ENCODE measurements at regions not wholly inside any gene's neighbourhood (a gene's known extent, or its start where the extent isn't known, plus 50 kb on each side); places are given as distances from the start of the nearest gene placed in this dataset.

DNA sequence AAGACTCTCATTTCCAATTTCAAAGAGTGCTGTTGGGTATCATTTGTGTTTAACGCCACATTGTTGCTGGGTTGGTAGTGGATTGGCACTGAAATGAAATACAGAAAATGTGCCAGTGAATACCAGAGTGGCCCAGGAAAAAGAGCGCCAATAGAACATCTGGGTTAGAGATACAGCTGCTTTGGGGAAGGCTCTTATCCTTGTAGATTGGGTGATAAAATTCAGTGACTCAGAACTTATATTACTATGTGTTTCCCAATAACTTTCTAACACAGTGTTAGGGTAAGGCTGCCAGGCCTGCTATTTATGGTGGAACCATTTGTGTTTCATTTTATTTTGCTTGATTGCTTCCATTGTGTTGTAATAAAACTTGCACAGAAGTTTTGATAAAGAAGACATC is 168.2 kb upstream of the SSTR1 start:
- Histone ChIP-seq H4K20me1 (ENCODE audit: low read depth, low read length) (no peaks in the 10 kb centered on the region), H3K9ac (ENCODE audit: low read length) (no peak overlapping the region), H3K4me3 (ENCODE audit: insufficient read depth, low read length, poor library complexity, severe bottlenecking) (no peak overlapping the region), H3K9me2 (replicated peaks; ENCODE audit: insufficient read depth, low read length) (no peaks in the 10 kb centered on the region), H3K27ac (ENCODE audit: low read depth, low read length) (no peak overlapping the region), H3K36me3 (ENCODE audit: low read length) (no peaks in the 10 kb centered on the region), H2AFZ (ENCODE audit: low read depth, low read length, severe bottlenecking) (no peak overlapping the region), H3K27me3 (ENCODE audit: low read length) (no peaks in the 10 kb centered on the region), H3K79me2 (ENCODE audit: insufficient read depth, low read length) (no peaks in the 10 kb centered on the region), H3F3A (ENCODE audit: insufficient read depth) (no peaks in the 10 kb centered on the region), H3K9me3 (ENCODE audit: insufficient read depth, low read length) (no peaks in the 10 kb centered on the region), H3K4me2 (ENCODE audit: low read depth, low read length, poor library complexity, severe bottlenecking) (no peak overlapping the region)
- no peak for TF ChIP-seq EZH2phosphoT487 (conservative IDR thresholded peaks at IDR 0.05; ENCODE audit: low read length)
- TF ChIP-seq, protein P1, sequence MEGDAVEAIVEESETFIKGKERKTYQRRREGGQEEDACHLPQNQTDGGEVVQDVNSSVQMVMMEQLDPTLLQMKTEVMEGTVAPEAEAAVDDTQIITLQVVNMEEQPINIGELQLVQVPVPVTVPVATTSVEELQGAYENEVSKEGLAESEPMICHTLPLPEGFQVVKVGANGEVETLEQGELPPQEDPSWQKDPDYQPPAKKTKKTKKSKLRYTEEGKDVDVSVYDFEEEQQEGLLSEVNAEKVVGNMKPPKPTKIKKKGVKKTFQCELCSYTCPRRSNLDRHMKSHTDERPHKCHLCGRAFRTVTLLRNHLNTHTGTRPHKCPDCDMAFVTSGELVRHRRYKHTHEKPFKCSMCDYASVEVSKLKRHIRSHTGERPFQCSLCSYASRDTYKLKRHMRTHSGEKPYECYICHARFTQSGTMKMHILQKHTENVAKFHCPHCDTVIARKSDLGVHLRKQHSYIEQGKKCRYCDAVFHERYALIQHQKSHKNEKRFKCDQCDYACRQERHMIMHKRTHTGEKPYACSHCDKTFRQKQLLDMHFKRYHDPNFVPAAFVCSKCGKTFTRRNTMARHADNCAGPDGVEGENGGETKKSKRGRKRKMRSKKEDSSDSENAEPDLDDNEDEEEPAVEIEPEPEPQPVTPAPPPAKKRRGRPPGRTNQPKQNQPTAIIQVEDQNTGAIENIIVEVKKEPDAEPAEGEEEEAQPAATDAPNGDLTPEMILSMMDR (IDR thresholded peaks at IDR 0.05; ENCODE audit: insufficient read depth, low read length, poor library complexity, severe bottlenecking): no peak

DNA sequence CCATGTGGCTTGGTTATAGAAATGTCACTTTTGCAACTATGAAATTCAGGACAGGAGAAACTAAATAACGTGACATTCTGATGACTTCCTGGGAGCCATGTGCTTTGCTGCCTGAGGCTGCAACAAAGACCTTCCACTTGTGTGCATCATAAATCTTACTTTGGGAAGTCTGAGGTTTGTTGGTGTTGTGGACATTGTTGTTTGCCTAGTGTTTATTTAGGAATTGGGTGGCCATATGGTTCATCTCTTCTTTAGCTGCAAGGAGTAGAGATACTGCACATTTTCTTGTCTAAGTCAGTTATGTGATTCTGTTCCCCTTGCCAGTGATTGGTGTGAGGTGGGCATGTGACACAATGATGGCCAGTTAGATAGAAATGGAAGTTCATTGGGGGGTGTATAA is 167.3 kb upstream of the SSTR1 start:
- H3K9ac ChIP-seq (ENCODE audit: low read length): no peak overlapping the region
- TF ChIP-seq, protein P1 (IDR thresholded peaks at IDR 0.05; ENCODE audit: insufficient read depth, low read length, poor library complexity, severe bottlenecking): no peak
- TF ChIP-seq EZH2phosphoT487 (conservative IDR thresholded peaks at IDR 0.05; ENCODE audit: low read length): no peak
- no peak overlapping the region for H3K27ac ChIP-seq (ENCODE audit: low read depth, low read length)
- no peaks in the 10 kb centered on the region for H3K27me3 ChIP-seq (ENCODE audit: low read length)
- H3K79me2 ChIP-seq (ENCODE audit: insufficient read depth, low read length): no peaks in the 10 kb centered on the region
- no peak overlapping the region for H3K4me3 ChIP-seq (ENCODE audit: insufficient read depth, low read length, poor library complexity, severe bottlenecking)
- no peaks in the 10 kb centered on the region for H3F3A ChIP-seq (ENCODE audit: insufficient read depth)
- no peaks in the 10 kb centered on the region for H3K9me3 ChIP-seq (ENCODE audit: insufficient read depth, low read length)
- H2AFZ ChIP-seq (ENCODE audit: low read depth, low read length, severe bottlenecking): no peak overlapping the region
- no peaks in the 10 kb centered on the region for H3K9me2 ChIP-seq (replicated peaks; ENCODE audit: insufficient read depth, low read length)
- H3K36me3 ChIP-seq (ENCODE audit: low read length): no peaks in the 10 kb centered on the region
- H4K20me1 ChIP-seq (ENCODE audit: low read depth, low read length): no peaks in the 10 kb centered on the region
- no peak overlapping the region for H3K4me2 ChIP-seq (ENCODE audit: low read depth, low read length, poor library complexity, severe bottlenecking)

DNA sequence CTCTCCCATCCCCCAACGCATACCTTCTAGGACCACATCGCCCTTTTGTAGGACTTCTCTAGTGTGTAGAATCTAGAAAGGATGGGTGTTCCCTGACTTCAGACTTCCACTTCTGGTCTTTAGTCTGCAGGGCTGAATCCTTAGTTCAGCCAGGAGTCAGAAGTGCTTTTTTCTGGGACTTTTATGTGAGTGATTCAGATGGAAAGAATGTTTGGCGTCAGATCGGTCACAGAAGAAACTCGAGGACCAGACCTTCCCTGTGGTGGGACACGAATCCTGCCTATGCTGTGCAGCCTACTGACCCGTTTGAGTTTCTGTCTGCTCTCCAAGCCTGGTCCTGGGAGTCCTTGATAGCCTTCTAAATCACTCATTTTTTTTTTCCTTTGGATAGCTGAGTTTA is 165.4 kb upstream of the SSTR1 start:
- no peaks in the 10 kb centered on the region for H3F3A ChIP-seq (ENCODE audit: insufficient read depth)
- no peak overlapping the region for H2AFZ ChIP-seq (ENCODE audit: low read depth, low read length, severe bottlenecking)
- H3K27ac ChIP-seq (ENCODE audit: low read depth, low read length): no peak overlapping the region
- no peaks in the 10 kb centered on the region for H3K36me3 ChIP-seq (ENCODE audit: low read length)
- H3K9ac ChIP-seq (ENCODE audit: low read length): no peak overlapping the region
- no peaks in the 10 kb centered on the region for H3K9me2 ChIP-seq (replicated peaks; ENCODE audit: insufficient read depth, low read length)
- H3K9me3 ChIP-seq (ENCODE audit: insufficient read depth, low read length): no peaks in the 10 kb centered on the region
- TF ChIP-seq, protein P1 (IDR thresholded peaks at IDR 0.05; ENCODE audit: insufficient read depth, low read length, poor library complexity, severe bottlenecking): no peak
- no peak for TF ChIP-seq EZH2phosphoT487 (conservative IDR thresholded peaks at IDR 0.05; ENCODE audit: low read length)
- H3K79me2 ChIP-seq (ENCODE audit: insufficient read depth, low read length): no peaks in the 10 kb centered on the region
- H3K4me2 ChIP-seq (ENCODE audit: low read depth, low read length, poor library complexity, severe bottlenecking): no peak overlapping the region
- H3K27me3 ChIP-seq (ENCODE audit: low read length): no peaks in the 10 kb centered on the region
- no peak overlapping the region for H3K4me3 ChIP-seq (ENCODE audit: insufficient read depth, low read length, poor library complexity, severe bottlenecking)
- H4K20me1 ChIP-seq (ENCODE audit: low read depth, low read length): no peaks in the 10 kb centered on the region
